Colonic mucosa (tissue), 4 donors: ENCODE measurements at regions not wholly inside any gene's neighbourhood (a gene's known extent, or its start where the extent isn't known, plus 50 kb on each side); places are given as distances from the start of the nearest gene placed in this dataset.

Experiments used
- DNase-seq: peaks from one replicate; pipeline ENCODE4 v3.0.0-alpha.2; 2020
- H3K27ac ChIP-seq: fragments of 200-600 bp; one replicate; pipeline ENCODE4 v1.8.0; 2021
- H3K27me3 ChIP-seq: fragments of 200-600 bp; one replicate; pipeline ENCODE4 v1.8.0; 2021
- H3K36me3 ChIP-seq: fragments of 200-600 bp; one replicate; pipeline ENCODE4 v1.8.0; 2021
- H3K4me1 ChIP-seq: fragments of 200-600 bp; one replicate; pipeline ENCODE4 v1.8.0; 2021; ENCODE audit warnings: mild to moderate bottlenecking
- H3K4me3 ChIP-seq: fragments of 200-600 bp; one replicate; pipeline ENCODE4 v1.8.0; 2021
- H3K9ac ChIP-seq, 2 donors: one replicate each; pipeline ENCODE4 v1.7.0; 2013; ENCODE audit warnings: control low read depth in 2 of 2, low read depth in 2 of 2, low read length in 2 of 2
- H3K9me3 ChIP-seq: fragments of 200-600 bp; one replicate; pipeline ENCODE4 v1.8.0; 2021
- CTCF ChIP-seq: fragments of 200-600 bp; IDR thresholded peaks from one replicate; pipeline ENCODE4 v1.8.0; 2022; ENCODE audit warnings: antibody characterized with exemption, mild to moderate bottlenecking
- intact Hi-C: fragments of 100-400 bp; cut with DNase I; formaldehyde crosslinking; loops from one replicate; pipeline ENCODE4 v1.14.1; 2022
- donor health status: healthy.
- donor health status: DM: no; HTN: no; CAD: no.
- donor health status: DM: no; HTN: no; CAD: no.

- no peaks in the 10 kb centered on the region for H3K9me3 ChIP-seq
- no peaks in the 10 kb centered on the region for H3K36me3 ChIP-seq
- H3K27me3 ChIP-seq: no peaks in the 10 kb centered on the region
- TF ChIP-seq CTCF: no peak
- no peak for DNase-seq
- intact Hi-C loops: no loop called here
- no peaks in the 10 kb centered on the region for H3K4me1 ChIP-seq
- no peak overlapping the region for H3K4me3 ChIP-seq
- no peak overlapping the region for H3K9ac ChIP-seq
- no peak overlapping the region for H3K27ac ChIP-seq
Observed at GRCh38 chr4:151471728-151472127, 62.8 kb downstream of the FHIP1A start.

- intact Hi-C loops: no loop called here
- no peaks in the 10 kb centered on the region for H3K9me3 ChIP-seq
- H3K9ac ChIP-seq: no peak overlapping the region
- no peak for DNase-seq
- no peak for TF ChIP-seq CTCF
- H3K27ac ChIP-seq: no peak overlapping the region
- H3K4me3 ChIP-seq: no peak overlapping the region
- no peaks in the 10 kb centered on the region for H3K36me3 ChIP-seq
- H3K4me1 ChIP-seq: no peaks in the 10 kb centered on the region
- no peaks in the 10 kb centered on the region for H3K27me3 ChIP-seq
Observed at GRCh38 chr4:151472297-151472696, 63.3 kb downstream of the FHIP1A start.

- no peak for DNase-seq
- no peak for TF ChIP-seq CTCF
- H3K4me3 ChIP-seq: no peak overlapping the region
- no peaks in the 10 kb centered on the region for H3K4me1 ChIP-seq
- intact Hi-C loops: no loop called here
- no peak overlapping the region for H3K27ac ChIP-seq
- no peaks in the 10 kb centered on the region for H3K27me3 ChIP-seq
- H3K9ac ChIP-seq: no peak overlapping the region
- no peaks in the 10 kb centered on the region for H3K9me3 ChIP-seq
- no peaks in the 10 kb centered on the region for H3K36me3 ChIP-seq
Observed at GRCh38 chr4:151472711-151473110, 63.7 kb downstream of the FHIP1A start.

- intact Hi-C loops: no loop called here
- no peaks in the 10 kb centered on the region for H3K27me3 ChIP-seq
- no peaks in the 10 kb centered on the region for H3K4me1 ChIP-seq
- H3K27ac ChIP-seq: no peak overlapping the region
- no peak for DNase-seq
- no peak for TF ChIP-seq CTCF
- no peaks in the 10 kb centered on the region for H3K9me3 ChIP-seq
- no peak overlapping the region for H3K9ac ChIP-seq
- H3K4me3 ChIP-seq: no peak overlapping the region
- no peaks in the 10 kb centered on the region for H3K36me3 ChIP-seq
Observed at GRCh38 chr4:151473521-151474097, 64.6 kb downstream of the FHIP1A start.

GRCh38 chr4:151475035-151475714 lies 66.2 kb downstream of the FHIP1A start:
- TF ChIP-seq CTCF: no peak
- intact Hi-C loops: no loop called here
- H3K9me3 ChIP-seq: no peaks in the 10 kb centered on the region
- no peak overlapping the region for H3K27ac ChIP-seq
- no peaks in the 10 kb centered on the region for H3K36me3 ChIP-seq
- H3K9ac ChIP-seq: no peak overlapping the region
- DNase-seq: no peak
- no peaks in the 10 kb centered on the region for H3K4me1 ChIP-seq
- no peak overlapping the region for H3K4me3 ChIP-seq
- H3K27me3 ChIP-seq: no peaks in the 10 kb centered on the region
